GM12892 (cell line): ENCODE measurements at regions not wholly inside any gene's neighbourhood (a gene's known extent, or its start where the extent isn't known, plus 50 kb on each side); places are given as distances from the start of the nearest gene placed in this dataset.

ENCODE experiments used
- DNase-seq: peaks from one replicate; pipeline ENCODE4 v3.0.0; 2011; ENCODE audit not compliant: insufficient read length
- FAIRE-seq: peaks from 2 replicates; lab custom pipeline; 2011; peaks lifted over from hg19 to GRCh38; lab: Jason Lieb, UNC
- POLR2A ChIP-seq: IDR thresholded peaks from 2 replicates; pipeline ENCODE4 v1.6.1; 2011; ENCODE audit warnings: low read depth, low read length, control low read depth
- POLR2AphosphoS5 ChIP-seq: IDR thresholded peaks from 2 replicates; pipeline ENCODE4 v1.6.1; 2011; ENCODE audit warnings: low read depth, low read length, control low read depth
- TAF1 ChIP-seq: IDR thresholded peaks from 2 replicates; pipeline ENCODE4 v1.6.1; 2011; ENCODE audit warnings: low read depth, mild to moderate bottlenecking, control low read depth, low read length, borderline replicate concordance

GRCh38 chr1:193726722-193727121, 540.3 kb upstream of the B3GALT2 start:
- FAIRE-seq = no peak
- DNase-seq = no peak
- no peak for TF ChIP-seq TAF1
- TF ChIP-seq POLR2A = no peak
- TF ChIP-seq POLR2AphosphoS5 = no peak

- DNase-seq (no peak), FAIRE-seq (no peak)
- no peak for TF ChIP-seq POLR2A
- TF ChIP-seq TAF1 = no peak
- TF ChIP-seq POLR2AphosphoS5 = no peak
Measured at GRCh38 chr1:193712392-193712791, 526.0 kb upstream of the B3GALT2 start.

GRCh38 chr1:193709607-193710006, 523.2 kb upstream of the B3GALT2 start:
- FAIRE-seq = no peak
- DNase-seq = no peak
- TF ChIP-seq TAF1 = no peak
- TF ChIP-seq POLR2A = no peak
- TF ChIP-seq POLR2AphosphoS5 = no peak

GRCh38 chr1:193707271-193708021, 521.0 kb upstream of the B3GALT2 start:
- FAIRE-seq (no peak), DNase-seq (no peak)
- TF ChIP-seq POLR2AphosphoS5 (no peak), POLR2A (no peak), TAF1 (no peak)

- DNase-seq (no peak), FAIRE-seq (no peak)
- TF ChIP-seq TAF1 = no peak
- TF ChIP-seq POLR2AphosphoS5 = no peak
- TF ChIP-seq POLR2A = no peak
Measured at GRCh38 chr1:193706766-193707165, 520.4 kb upstream of the B3GALT2 start.

GRCh38 chr1:193705554-193705981, 519.2 kb upstream of the B3GALT2 start:
- DNase-seq (no peak), FAIRE-seq (no peak)
- TF ChIP-seq POLR2A (no peak), TAF1 (no peak), POLR2AphosphoS5 (no peak)

- TF ChIP-seq POLR2AphosphoS5 (no peak), POLR2A (no peak), TAF1 (no peak)
- FAIRE-seq (no peak), DNase-seq (no peak)
Measured at GRCh38 chr1:193703655-193704054, 517.2 kb upstream of the B3GALT2 start.

- no peak for TF ChIP-seq TAF1
- TF ChIP-seq POLR2AphosphoS5 = no peak
- DNase-seq = no peak
- no peak for FAIRE-seq
Measured at GRCh38 chr1:193703121-193703520, 516.7 kb upstream of the B3GALT2 start.

GRCh38 chr1:193701759-193702158, 515.3 kb upstream of the B3GALT2 start:
- DNase-seq = no peak
- no peak for FAIRE-seq
- no peak for TF ChIP-seq TAF1
- TF ChIP-seq POLR2AphosphoS5 = no peak
- TF ChIP-seq POLR2A = no peak

GRCh38 chr1:193700710-193701355, 514.4 kb upstream of the B3GALT2 start:
- no peak for TF ChIP-seq TAF1
- TF ChIP-seq POLR2A = no peak
- no peak for TF ChIP-seq POLR2AphosphoS5
- FAIRE-seq = no peak
- no peak for DNase-seq

GRCh38 chr1:193699261-193699660, 512.8 kb upstream of the B3GALT2 start:
- no peak for FAIRE-seq
- DNase-seq = no peak
- no peak for TF ChIP-seq POLR2A
- TF ChIP-seq TAF1 = no peak
- TF ChIP-seq POLR2AphosphoS5 = no peak

GRCh38 chr1:193697776-193698175, 511.4 kb upstream of the B3GALT2 start:
- no peak for DNase-seq
- TF ChIP-seq TAF1 (no peak), POLR2A (no peak), POLR2AphosphoS5 (no peak)
- FAIRE-seq = no peak
